ENCODE measurements at regions not wholly inside any gene's neighbourhood (a gene's known extent, or its start where the extent isn't known, plus 50 kb on each side); places are given as distances from the start of the nearest gene placed in this dataset.

- H3K4me3 ChIP-seq (ENCODE audit: low read depth in 1 of 2, low read length in 2 of 2): no peak overlapping the region
- H3K27me3 ChIP-seq (ENCODE audit: control insufficient read depth in 1 of 2, insufficient read depth in 2 of 2, low read length in 2 of 2): no peaks in the 10 kb centered on the region
- no peaks in the 10 kb centered on the region for H3K9me3 ChIP-seq (ENCODE audit: control insufficient read depth in 2 of 2, insufficient read depth in 1 of 2, low read depth in 1 of 2, low read length in 1 of 2)
- H3K27ac ChIP-seq (ENCODE audit: low read depth in 2 of 2, low read length in 1 of 2): no peak overlapping the region
- no peaks in the 10 kb centered on the region for H3K36me3 ChIP-seq (ENCODE audit: control insufficient read depth in 2 of 2, insufficient read depth in 2 of 2, low read length in 1 of 2)
- no peaks in the 10 kb centered on the region for H3K4me1 ChIP-seq (ENCODE audit: control insufficient read depth in 2 of 2, insufficient read depth in 2 of 2, low read length in 1 of 2)
- 50 to 54% methylated on average over 1 of the region's 1 CpG for WGBS, 2 donors
These were observed 652.6 kb upstream of the SETBP1 start for GRCh38 chr18:44028109-44028508.

GRCh38 chr18:44031063-44031462, 649.6 kb upstream of the SETBP1 start:
- WGBS, 2 donors: 91 to 92% methylated on average over 2 of the region's 2 CpGs
- no peaks in the 10 kb centered on the region for H3K36me3 ChIP-seq (ENCODE audit: control insufficient read depth in 2 of 2, insufficient read depth in 2 of 2, low read length in 1 of 2)
- H3K4me1 ChIP-seq (ENCODE audit: control insufficient read depth in 2 of 2, insufficient read depth in 2 of 2, low read length in 1 of 2): no peaks in the 10 kb centered on the region
- H3K27me3 ChIP-seq (ENCODE audit: control insufficient read depth in 1 of 2, insufficient read depth in 2 of 2, low read length in 2 of 2): no peaks in the 10 kb centered on the region
- H3K9me3 ChIP-seq (ENCODE audit: control insufficient read depth in 2 of 2, insufficient read depth in 1 of 2, low read depth in 1 of 2, low read length in 1 of 2): no peaks in the 10 kb centered on the region
- H3K27ac ChIP-seq (ENCODE audit: low read depth in 2 of 2, low read length in 1 of 2): no peak overlapping the region
- H3K4me3 ChIP-seq (ENCODE audit: low read depth in 1 of 2, low read length in 2 of 2): no peak overlapping the region

- Histone ChIP-seq H3K4me3 (ENCODE audit: low read depth in 1 of 2, low read length in 2 of 2) (no peak overlapping the region), H3K9me3 (ENCODE audit: control insufficient read depth in 2 of 2, insufficient read depth in 1 of 2, low read depth in 1 of 2, low read length in 1 of 2) (no peaks in the 10 kb centered on the region), H3K27me3 (ENCODE audit: control insufficient read depth in 1 of 2, insufficient read depth in 2 of 2, low read length in 2 of 2) (no peaks in the 10 kb centered on the region), H3K36me3 (ENCODE audit: control insufficient read depth in 2 of 2, insufficient read depth in 2 of 2, low read length in 1 of 2) (no peaks in the 10 kb centered on the region), H3K27ac (ENCODE audit: low read depth in 2 of 2, low read length in 1 of 2) (no peak overlapping the region), H3K4me1 (ENCODE audit: control insufficient read depth in 2 of 2, insufficient read depth in 2 of 2, low read length in 1 of 2) (no peaks in the 10 kb centered on the region)
- WGBS, 2 donors: 68 to 73% methylated on average over 6 of the region's 6 CpGs
These were observed 647.5 kb upstream of the SETBP1 start for GRCh38 chr18:44033144-44033701.

- no peaks in the 10 kb centered on the region for H3K36me3 ChIP-seq (ENCODE audit: control insufficient read depth in 2 of 2, insufficient read depth in 2 of 2, low read length in 1 of 2)
- WGBS, 2 donors: 52 to 57% methylated on average over 2 of the region's 2 CpGs
- H3K9me3 ChIP-seq (ENCODE audit: control insufficient read depth in 2 of 2, insufficient read depth in 1 of 2, low read depth in 1 of 2, low read length in 1 of 2): no peaks in the 10 kb centered on the region
- no peak overlapping the region for H3K4me3 ChIP-seq (ENCODE audit: low read depth in 1 of 2, low read length in 2 of 2)
- no peaks in the 10 kb centered on the region for H3K4me1 ChIP-seq (ENCODE audit: control insufficient read depth in 2 of 2, insufficient read depth in 2 of 2, low read length in 1 of 2)
- H3K27me3 ChIP-seq (ENCODE audit: control insufficient read depth in 1 of 2, insufficient read depth in 2 of 2, low read length in 2 of 2): no peaks in the 10 kb centered on the region
- H3K27ac ChIP-seq (ENCODE audit: low read depth in 2 of 2, low read length in 1 of 2): no peak overlapping the region
These were observed 645.1 kb upstream of the SETBP1 start for GRCh38 chr18:44035554-44035953.

GRCh38 chr18:44036501-44036900, 644.2 kb upstream of the SETBP1 start:
- Histone ChIP-seq H3K27ac (ENCODE audit: low read depth in 2 of 2, low read length in 1 of 2) (no peak overlapping the region), H3K4me1 (ENCODE audit: control insufficient read depth in 2 of 2, insufficient read depth in 2 of 2, low read length in 1 of 2) (no peaks in the 10 kb centered on the region), H3K36me3 (ENCODE audit: control insufficient read depth in 2 of 2, insufficient read depth in 2 of 2, low read length in 1 of 2) (no peaks in the 10 kb centered on the region), H3K27me3 (ENCODE audit: control insufficient read depth in 1 of 2, insufficient read depth in 2 of 2, low read length in 2 of 2) (no peaks in the 10 kb centered on the region), H3K4me3 (ENCODE audit: low read depth in 1 of 2, low read length in 2 of 2) (no peak overlapping the region), H3K9me3 (ENCODE audit: control insufficient read depth in 2 of 2, insufficient read depth in 1 of 2, low read depth in 1 of 2, low read length in 1 of 2) (no peaks in the 10 kb centered on the region)
- WGBS, 2 donors: 41 to 53% methylated on average over 2 to 3 of the region's 3 CpGs

- Histone ChIP-seq H3K27me3 (ENCODE audit: control insufficient read depth in 1 of 2, insufficient read depth in 2 of 2, low read length in 2 of 2) (no peaks in the 10 kb centered on the region), H3K27ac (ENCODE audit: low read depth in 2 of 2, low read length in 1 of 2) (no peak overlapping the region), H3K9me3 (ENCODE audit: control insufficient read depth in 2 of 2, insufficient read depth in 1 of 2, low read depth in 1 of 2, low read length in 1 of 2) (no peaks in the 10 kb centered on the region), H3K4me1 (ENCODE audit: control insufficient read depth in 2 of 2, insufficient read depth in 2 of 2, low read length in 1 of 2) (no peaks in the 10 kb centered on the region), H3K36me3 (ENCODE audit: control insufficient read depth in 2 of 2, insufficient read depth in 2 of 2, low read length in 1 of 2) (no peaks in the 10 kb centered on the region), H3K4me3 (ENCODE audit: low read depth in 1 of 2, low read length in 2 of 2) (no peak overlapping the region)
- WGBS, 2 donors: 91 to 94% methylated on average over 2 of the region's 2 CpGs
These were observed 641.5 kb upstream of the SETBP1 start for GRCh38 chr18:44039216-44039615.

- 69 to 83% methylated on average over 1 of the region's 1 CpG for WGBS, 2 donors
- Histone ChIP-seq H3K4me1 (ENCODE audit: control insufficient read depth in 2 of 2, insufficient read depth in 2 of 2, low read length in 1 of 2) (no peaks in the 10 kb centered on the region), H3K27me3 (ENCODE audit: control insufficient read depth in 1 of 2, insufficient read depth in 2 of 2, low read length in 2 of 2) (no peaks in the 10 kb centered on the region), H3K4me3 (ENCODE audit: low read depth in 1 of 2, low read length in 2 of 2) (no peak overlapping the region), H3K27ac (ENCODE audit: low read depth in 2 of 2, low read length in 1 of 2) (no peak overlapping the region), H3K9me3 (ENCODE audit: control insufficient read depth in 2 of 2, insufficient read depth in 1 of 2, low read depth in 1 of 2, low read length in 1 of 2) (no peaks in the 10 kb centered on the region), H3K36me3 (ENCODE audit: control insufficient read depth in 2 of 2, insufficient read depth in 2 of 2, low read length in 1 of 2) (no peaks in the 10 kb centered on the region)
These were observed 640.9 kb upstream of the SETBP1 start for GRCh38 chr18:44039826-44040225.

- Histone ChIP-seq H3K4me1 (ENCODE audit: control insufficient read depth in 2 of 2, insufficient read depth in 2 of 2, low read length in 1 of 2) (no peaks in the 10 kb centered on the region), H3K9me3 (ENCODE audit: control insufficient read depth in 2 of 2, insufficient read depth in 1 of 2, low read depth in 1 of 2, low read length in 1 of 2) (no peaks in the 10 kb centered on the region), H3K27ac (ENCODE audit: low read depth in 2 of 2, low read length in 1 of 2) (no peak overlapping the region), H3K27me3 (ENCODE audit: control insufficient read depth in 1 of 2, insufficient read depth in 2 of 2, low read length in 2 of 2) (no peaks in the 10 kb centered on the region), H3K4me3 (ENCODE audit: low read depth in 1 of 2, low read length in 2 of 2) (no peak overlapping the region), H3K36me3 (ENCODE audit: control insufficient read depth in 2 of 2, insufficient read depth in 2 of 2, low read length in 1 of 2) (no peaks in the 10 kb centered on the region)
- WGBS, 2 donors: 82 to 86% methylated on average over 3 of the region's 3 CpGs
These were observed 639.1 kb upstream of the SETBP1 start for GRCh38 chr18:44041553-44041952.

- H3K36me3 ChIP-seq (ENCODE audit: control insufficient read depth in 2 of 2, insufficient read depth in 2 of 2, low read length in 1 of 2): no peaks in the 10 kb centered on the region
- no peak overlapping the region for H3K4me3 ChIP-seq (ENCODE audit: low read depth in 1 of 2, low read length in 2 of 2)
- H3K27ac ChIP-seq (ENCODE audit: low read depth in 2 of 2, low read length in 1 of 2): no peak overlapping the region
- no peaks in the 10 kb centered on the region for H3K27me3 ChIP-seq (ENCODE audit: control insufficient read depth in 1 of 2, insufficient read depth in 2 of 2, low read length in 2 of 2)
- no peaks in the 10 kb centered on the region for H3K4me1 ChIP-seq (ENCODE audit: control insufficient read depth in 2 of 2, insufficient read depth in 2 of 2, low read length in 1 of 2)
- WGBS, 2 donors: 66 to 72% methylated on average over 4 of the region's 4 CpGs
- H3K9me3 ChIP-seq (ENCODE audit: control insufficient read depth in 2 of 2, insufficient read depth in 1 of 2, low read depth in 1 of 2, low read length in 1 of 2): no peaks in the 10 kb centered on the region
These were observed 638.7 kb upstream of the SETBP1 start for GRCh38 chr18:44041961-44042360.

GRCh38 chr18:44046376-44046975, 634.2 kb upstream of the SETBP1 start:
- Histone ChIP-seq H3K27ac (ENCODE audit: low read depth in 2 of 2, low read length in 1 of 2) (no peak overlapping the region), H3K9me3 (ENCODE audit: control insufficient read depth in 2 of 2, insufficient read depth in 1 of 2, low read depth in 1 of 2, low read length in 1 of 2) (no peaks in the 10 kb centered on the region), H3K27me3 (ENCODE audit: control insufficient read depth in 1 of 2, insufficient read depth in 2 of 2, low read length in 2 of 2) (no peaks in the 10 kb centered on the region), H3K4me1 (ENCODE audit: control insufficient read depth in 2 of 2, insufficient read depth in 2 of 2, low read length in 1 of 2) (no peaks in the 10 kb centered on the region), H3K4me3 (ENCODE audit: low read depth in 1 of 2, low read length in 2 of 2) (no peak overlapping the region), H3K36me3 (ENCODE audit: control insufficient read depth in 2 of 2, insufficient read depth in 2 of 2, low read length in 1 of 2) (no peaks in the 10 kb centered on the region)
- 85 to 92% methylated on average over 8 of the region's 8 CpGs for WGBS, 2 donors
